Large intestine (tissue), 3 donors: ENCODE measurements at regions not wholly inside any gene's neighbourhood (a gene's known extent, or its start where the extent isn't known, plus 50 kb on each side); places are given as distances from the start of the nearest gene placed in this dataset.

Source experiments
- DNase-seq, 2 donors: peaks; one replicate each; pipeline versions ENCODE4 v3.0.0 to v3.0.0-alpha.2; 2013
- H3K27ac ChIP-seq: one replicate; pipeline ENCODE4 v1.5.1; 2013; ENCODE audit warnings: low read length
- H3K27me3 ChIP-seq: 2 replicates; pipeline ENCODE4 v1.6.1; 2013; ENCODE audit warnings: low read length; ENCODE audit not compliant: control insufficient read depth, insufficient read depth
- H3K36me3 ChIP-seq: 2 replicates; pipeline ENCODE4 v1.6.1; 2013; ENCODE audit warnings: low read length; ENCODE audit not compliant: control insufficient read depth, insufficient read depth
- H3K4me1 ChIP-seq: one replicate; pipeline ENCODE4 v1.6.1; 2013; ENCODE audit warnings: low read length; ENCODE audit not compliant: control insufficient read depth, insufficient read depth
- H3K4me3 ChIP-seq: one replicate; pipeline ENCODE4 v1.5.1; 2013; ENCODE audit warnings: low read length
- H3K9me3 ChIP-seq: one replicate; pipeline ENCODE4 v1.6.1; 2013; ENCODE audit warnings: mild to moderate bottlenecking, low read depth, low read length, moderate library complexity; ENCODE audit not compliant: control insufficient read depth
- whole genome bisulfite sequencing: methylation state at CpG from one replicate; pipeline ENCODE4 v1.1.5; 2013; ENCODE audit warnings: low lambda C conversion rate; ENCODE audit not compliant: insufficient coverage; 5-methylcytosine and 5-hydroxymethylcytosine counted together

GRCh38 chr9:30845136-30845535, 1539.3 kb upstream of the ACO1 start:
- no peak for DNase-seq
- Histone ChIP-seq H3K36me3 (no peaks in the 10 kb centered on the region), H3K4me1 (no peaks in the 10 kb centered on the region), H3K27me3 (no peaks in the 10 kb centered on the region), H3K9me3 (no peaks in the 10 kb centered on the region), H3K27ac (no peak overlapping the region), H3K4me3 (no peak overlapping the region)
- 80% methylated on average over 1 of the region's 1 CpG for WGBS

GRCh38 chr9:30846651-30847050, 1537.8 kb upstream of the ACO1 start:
- no CpG with 5 or more reads among the region's 3 CpGs for WGBS
- H3K9me3 ChIP-seq, result no peaks in the 10 kb centered on the region
- DNase-seq, result no peak
- H3K27ac ChIP-seq, result no peak overlapping the region
- no peak overlapping the region for H3K4me3 ChIP-seq
- H3K27me3 ChIP-seq, result no peaks in the 10 kb centered on the region
- H3K36me3 ChIP-seq, result no peaks in the 10 kb centered on the region
- no peaks in the 10 kb centered on the region for H3K4me1 ChIP-seq

GRCh38 chr9:30851600-30851999, 1532.8 kb upstream of the ACO1 start:
- Histone ChIP-seq H3K27me3 (no peaks in the 10 kb centered on the region), H3K27ac (no peak overlapping the region), H3K36me3 (no peaks in the 10 kb centered on the region), H3K9me3 (no peaks in the 10 kb centered on the region), H3K4me3 (no peak overlapping the region), H3K4me1 (no peaks in the 10 kb centered on the region)
- DNase-seq, result no peak

- Histone ChIP-seq H3K27me3 (no peaks in the 10 kb centered on the region), H3K36me3 (no peaks in the 10 kb centered on the region), H3K4me1 (no peaks in the 10 kb centered on the region), H3K9me3 (no peaks in the 10 kb centered on the region), H3K4me3 (no peak overlapping the region), H3K27ac (no peak overlapping the region)
- DNase-seq, result no peak
- WGBS, result no CpG with 5 or more reads among the region's 1 CpG
These were observed 1483.7 kb upstream of the ACO1 start for GRCh38 chr9:30900706-30901105.

- no peak for DNase-seq
- no peaks in the 10 kb centered on the region for H3K9me3 ChIP-seq
- no peaks in the 10 kb centered on the region for H3K27me3 ChIP-seq
- no peaks in the 10 kb centered on the region for H3K36me3 ChIP-seq
- no peaks in the 10 kb centered on the region for H3K4me1 ChIP-seq
- no CpG with 5 or more reads among the region's 3 CpGs for WGBS
- H3K27ac ChIP-seq, result no peak overlapping the region
- H3K4me3 ChIP-seq, result no peak overlapping the region
These were observed 1471.1 kb upstream of the ACO1 start for GRCh38 chr9:30913331-30913730.

DNA sequence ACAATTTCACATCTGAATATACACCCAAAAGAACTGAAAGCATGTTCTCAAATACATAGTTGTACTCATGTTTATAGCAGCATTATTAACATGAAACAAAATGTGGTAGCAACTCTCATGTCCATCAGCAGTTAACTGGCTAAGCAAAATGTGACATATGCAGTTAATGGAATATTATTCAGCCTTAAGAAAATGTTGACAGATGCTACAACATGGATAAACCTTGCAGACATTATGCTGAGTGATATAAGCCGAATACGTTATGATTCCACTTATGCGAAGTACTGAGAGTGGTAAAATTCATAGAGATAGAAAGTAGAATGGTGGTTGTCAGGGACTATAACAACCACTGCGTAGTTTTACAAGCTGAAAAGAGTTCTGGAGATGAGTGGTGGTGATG, 1469.0 kb upstream of the ACO1 start:
- no peak for DNase-seq
- WGBS, result 100% methylated on average over 3 of the region's 4 CpGs
- Histone ChIP-seq H3K27ac (no peak overlapping the region), H3K4me3 (no peak overlapping the region), H3K36me3 (no peaks in the 10 kb centered on the region), H3K27me3 (no peaks in the 10 kb centered on the region), H3K4me1 (no peaks in the 10 kb centered on the region), H3K9me3 (no peaks in the 10 kb centered on the region)

- Histone ChIP-seq H3K4me1 (no peaks in the 10 kb centered on the region), H3K27me3 (no peaks in the 10 kb centered on the region), H3K36me3 (no peaks in the 10 kb centered on the region), H3K4me3 (no peak overlapping the region), H3K9me3 (no peaks in the 10 kb centered on the region), H3K27ac (no peak overlapping the region)
- DNase-seq, result no peak
- WGBS, result no CpG with 5 or more reads among the region's 5 CpGs
These were observed 1459.3 kb upstream of the ACO1 start for GRCh38 chr9:30925126-30925525.

- Histone ChIP-seq H3K36me3 (no peaks in the 10 kb centered on the region), H3K4me3 (no peak overlapping the region), H3K4me1 (no peaks in the 10 kb centered on the region), H3K9me3 (no peaks in the 10 kb centered on the region), H3K27me3 (no peaks in the 10 kb centered on the region), H3K27ac (no peak overlapping the region)
- WGBS, result 100% methylated on average over 2 of the region's 2 CpGs
- no peak for DNase-seq
These were observed 1458.8 kb upstream of the ACO1 start for GRCh38 chr9:30925635-30926034.

GRCh38 chr9:30928045-30928444, 1456.4 kb upstream of the ACO1 start:
- Histone ChIP-seq H3K36me3 (no peaks in the 10 kb centered on the region), H3K27me3 (no peaks in the 10 kb centered on the region), H3K4me1 (no peaks in the 10 kb centered on the region), H3K4me3 (no peak overlapping the region), H3K9me3 (no peaks in the 10 kb centered on the region), H3K27ac (no peak overlapping the region)
- 65% methylated on average over 3 of the region's 4 CpGs for WGBS
- DNase-seq, result no peak

DNA sequence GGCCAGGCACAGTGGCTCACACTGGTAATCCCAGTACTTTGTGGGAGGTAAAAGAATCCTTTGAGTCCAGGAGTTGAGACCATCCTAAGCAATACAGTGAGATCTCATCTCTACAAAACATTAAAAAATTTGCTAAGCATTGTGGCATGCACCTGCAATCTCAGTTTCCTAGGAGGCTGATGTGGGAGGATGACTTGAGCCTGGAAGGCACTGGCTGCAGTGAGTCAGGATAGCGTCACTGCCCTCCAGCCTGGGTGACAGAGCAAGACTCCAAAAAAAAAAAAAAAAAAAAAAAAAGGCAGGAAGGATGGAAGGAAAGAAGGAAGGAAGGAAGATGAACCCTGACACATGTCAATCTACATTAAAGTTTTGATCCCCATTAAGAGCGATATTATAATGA, 1452.2 kb upstream of the ACO1 start:
- H3K4me1 ChIP-seq, result no peaks in the 10 kb centered on the region
- no peak overlapping the region for H3K4me3 ChIP-seq
- 93% methylated on average over 2 of the region's 2 CpGs for WGBS

DNA sequence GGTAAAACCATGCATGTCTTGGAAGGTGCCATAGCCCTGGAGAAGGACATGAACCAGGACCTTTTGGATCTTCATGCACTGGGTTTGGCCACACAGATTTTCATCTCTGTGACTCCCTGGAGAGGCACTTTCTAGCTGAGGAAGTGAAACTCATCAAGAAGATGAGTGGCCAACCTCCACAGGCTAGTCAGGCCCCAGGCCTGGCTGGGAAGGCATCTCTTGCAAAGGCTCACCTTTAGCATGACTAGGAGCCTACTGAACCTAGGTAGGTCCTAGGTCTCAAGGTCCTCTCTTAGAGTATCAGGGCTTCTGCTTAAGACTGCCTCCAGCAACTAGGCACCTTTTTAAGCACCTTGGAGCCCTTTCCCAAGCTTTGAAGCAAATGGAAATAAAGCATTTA, 1448.7 kb upstream of the ACO1 start:
- Histone ChIP-seq H3K36me3 (no peaks in the 10 kb centered on the region), H3K9me3 (no peaks in the 10 kb centered on the region)

More for the DNA sequence above, 1452.2 kb upstream of the ACO1 start:
- Histone ChIP-seq H3K36me3 (no peaks in the 10 kb centered on the region), H3K9me3 (no peaks in the 10 kb centered on the region), H3K27ac (no peak overlapping the region), H3K27me3 (no peaks in the 10 kb centered on the region)
- DNase-seq, result no peak

More for the DNA sequence above, 1448.7 kb upstream of the ACO1 start:
- no peaks in the 10 kb centered on the region for H3K4me1 ChIP-seq
- DNase-seq, result no peak
- H3K4me3 ChIP-seq, result no peak overlapping the region
- H3K27me3 ChIP-seq, result no peaks in the 10 kb centered on the region
- H3K27ac ChIP-seq, result no peak overlapping the region
